Caco-2 (cell line): ENCODE measurements at regions not wholly inside any gene's neighbourhood (a gene's known extent, or its start where the extent isn't known, plus 50 kb on each side); places are given as distances from the start of the nearest gene placed in this dataset.

Source experiments
- BruUV-seq: library from RNA; stranded (reverse); fragments of 400-500 nt; replicated peaks from 2 replicates; lab custom pipeline; 2021; lab: Mats Ljungman, UMichigan
- CTCF ChIA-PET: fragments of 300-600 bp; sonication (Branson Sonifier 250); formaldehyde crosslinking; loops from one replicate; lab custom pipeline; 2022; ENCODE audit warnings: antibody characterized with exemption; lab: Charles Lee
- POLR2A ChIA-PET: fragments of 300-600 bp; sonication (Branson Sonifier 250); formaldehyde crosslinking; loops from one replicate; lab custom pipeline; 2022; ENCODE audit warnings: antibody characterized with exemption; lab: Charles Lee
- DNase-seq, 2 experiments: peaks; one replicate each; pipeline versions ENCODE4 v3.0.0 to v3.0.0-alpha.2; 2020 to 2022
- H3K27me3 ChIP-seq: replicated peaks from 2 replicates; pipeline ENCODE4 v1.6.0; 2011; ENCODE audit warnings: low read length; ENCODE audit not compliant: control insufficient read depth, insufficient read depth
- H3K36me3 ChIP-seq: 2 replicates; pipeline ENCODE4 v1.5.1; 2011; ENCODE audit warnings: low read length; ENCODE audit not compliant: control insufficient read depth, insufficient read depth
- H3K4me1 ChIP-seq: fragments of 250-450 bp; sonication (Bioruptor Pico); 2 replicates; pipeline ENCODE4 v1.5.1; 2020; ENCODE audit warnings: mild to moderate bottlenecking
- H3K4me3 ChIP-seq: 2 replicates; pipeline ENCODE4 v1.5.1; 2011; ENCODE audit warnings: low read depth, mild to moderate bottlenecking, control low read depth, low read length
- H3K9me3 ChIP-seq: fragments of 250-450 bp; sonication (Bioruptor Pico); 2 replicates; pipeline ENCODE4 v1.5.1; 2020; ENCODE audit warnings: mild to moderate bottlenecking, moderate library complexity
- H3K27ac Mint-ChIP-seq: one replicate; pipeline ENCODE4 v1.8.0; 2022; ENCODE audit warnings: mixed read lengths; ENCODE audit not compliant: unreplicated experiment
- H3K27me3 Mint-ChIP-seq: one replicate; pipeline ENCODE4 v1.8.0; 2022; ENCODE audit warnings: mixed read lengths; ENCODE audit not compliant: insufficient read depth, unreplicated experiment
- H3K36me3 Mint-ChIP-seq: one replicate; pipeline ENCODE4 v1.8.0; 2022; ENCODE audit warnings: mild to moderate bottlenecking, mixed read lengths; ENCODE audit not compliant: insufficient read depth, unreplicated experiment
- H3K4me1 Mint-ChIP-seq: one replicate; pipeline ENCODE4 v1.8.0; 2022; ENCODE audit warnings: low read depth, mixed read lengths; ENCODE audit not compliant: unreplicated experiment
- H3K4me3 Mint-ChIP-seq: one replicate; pipeline ENCODE4 v1.8.0; 2022; ENCODE audit warnings: mild to moderate bottlenecking, moderate library complexity, mixed read lengths; ENCODE audit not compliant: unreplicated experiment
- H3K9me3 Mint-ChIP-seq: one replicate; pipeline ENCODE4 v1.8.0; 2022; ENCODE audit warnings: mixed read lengths; ENCODE audit not compliant: unreplicated experiment
- CTCF ChIP-seq, 2 experiments: fragments of 200-600 bp in 1 of 2; IDR thresholded peaks; 1 replicate in 1 of 2; 2 replicates in 1 of 2; pipeline versions ENCODE4 v1.5.1 to v1.8.0; 2011 to 2022; ENCODE audit warnings: antibody characterized with exemption in 1 of 2, control low read depth in 1 of 2, inconsistent platforms in 1 of 2, low read depth in 1 of 2, low read length in 1 of 2, mild to moderate bottlenecking in 1 of 2, moderate library complexity in 1 of 2; ENCODE audit not compliant: insufficient read depth in 1 of 2, severe bottlenecking in 1 of 2, unreplicated experiment in 1 of 2
- intact Hi-C: fragments of 100-400 bp; cut with micrococcal nuclease; formaldehyde crosslinking; loops from one replicate; pipeline ENCODE4 v1.10.0; 2022; ENCODE audit not compliant: unreplicated experiment

GRCh38 chr5:52504584-52505240 lies 283.0 kb upstream of the ITGA1 start:
- no peaks in the 10 kb centered on the region for H3K9me3 Mint-ChIP-seq
- intact Hi-C loops, result loop anchor here (5.0 kb wide), 1 partner anchor 153 kb away; no protein-coding TSS in a partner anchor
- no peak overlapping the region for H3K27ac Mint-ChIP-seq
- H3K27me3 Mint-ChIP-seq, result peaks cover 3% of the 10 kb centered on the region
- POLR2A ChIA-PET, result no interaction called here
- H3K36me3 Mint-ChIP-seq, result no peaks in the 10 kb centered on the region
- no peak overlapping the region for H3K4me3 Mint-ChIP-seq
- no peaks in the 10 kb centered on the region for H3K9me3 ChIP-seq
- CTCF ChIA-PET, result no interaction called here
- no peak overlapping the region for H3K4me3 ChIP-seq
- no peak for DNase-seq
- no peak for TF ChIP-seq CTCF (IDR thresholded peaks at IDR 0.05; ENCODE audit: insufficient read depth in 1 of 2, low read depth in 1 of 2, low read length in 1 of 2, severe bottlenecking in 1 of 2, unreplicated experiment in 1 of 2)
- H3K4me1 ChIP-seq, result no peaks in the 10 kb centered on the region
- H3K36me3 ChIP-seq, result no peaks in the 10 kb centered on the region
- no peaks in the 10 kb centered on the region for H3K4me1 Mint-ChIP-seq
- no peaks in the 10 kb centered on the region for H3K27me3 ChIP-seq
- no TSS peak for BruUV-seq

- H3K4me3 ChIP-seq, result no peak overlapping the region
- H3K27me3 ChIP-seq, result no peaks in the 10 kb centered on the region
- TF ChIP-seq CTCF (IDR thresholded peaks at IDR 0.05; ENCODE audit: insufficient read depth in 1 of 2, low read depth in 1 of 2, low read length in 1 of 2, severe bottlenecking in 1 of 2, unreplicated experiment in 1 of 2), result no peak
- intact Hi-C loops, result no loop called here
- CTCF ChIA-PET, result no interaction called here
- no peaks in the 10 kb centered on the region for H3K36me3 ChIP-seq
- no peaks in the 10 kb centered on the region for H3K36me3 Mint-ChIP-seq
- BruUV-seq, result no TSS peak
- H3K9me3 ChIP-seq, result no peaks in the 10 kb centered on the region; the same call in 1 of the 2 replicates
- peaks cover 3% of the 10 kb centered on the region for H3K27me3 Mint-ChIP-seq
- DNase-seq, result no peak
- no peak overlapping the region for H3K27ac Mint-ChIP-seq
- no peak overlapping the region for H3K4me3 Mint-ChIP-seq
- POLR2A ChIA-PET, result no interaction called here
- no peaks in the 10 kb centered on the region for H3K4me1 ChIP-seq
- no peaks in the 10 kb centered on the region for H3K9me3 Mint-ChIP-seq
- H3K4me1 Mint-ChIP-seq, result no peaks in the 10 kb centered on the region
Observed at GRCh38 chr5:52517667-52518066, 270.0 kb upstream of the ITGA1 start.

- H3K36me3 ChIP-seq, result no peaks in the 10 kb centered on the region
- BruUV-seq, result no TSS peak
- no peaks in the 10 kb centered on the region for H3K27me3 ChIP-seq
- Mint-ChIP-seq H3K4me3 (no peak overlapping the region), H3K36me3 (no peaks in the 10 kb centered on the region), H3K27me3 (peaks cover 3% of the 10 kb centered on the region), H3K9me3 (no peaks in the 10 kb centered on the region), H3K27ac (no peak overlapping the region), H3K4me1 (no peaks in the 10 kb centered on the region)
- TF ChIP-seq CTCF (IDR thresholded peaks at IDR 0.05; ENCODE audit: insufficient read depth in 1 of 2, low read depth in 1 of 2, low read length in 1 of 2, severe bottlenecking in 1 of 2, unreplicated experiment in 1 of 2), result no peak
- CTCF ChIA-PET, result no interaction called here
- no peak for DNase-seq
- POLR2A ChIA-PET, result no interaction called here
- intact Hi-C loops, result no loop called here
- H3K9me3 ChIP-seq, result no peaks in the 10 kb centered on the region; the same call in 1 of the 2 replicates
- H3K4me3 ChIP-seq, result no peak overlapping the region
- H3K4me1 ChIP-seq, result no peaks in the 10 kb centered on the region
Observed at GRCh38 chr5:52520171-52520570, 267.5 kb upstream of the ITGA1 start.
